ENCODE measurements at regions not wholly inside any gene's neighbourhood (a gene's known extent, or its start where the extent isn't known, plus 50 kb on each side); places are given as distances from the start of the nearest gene placed in this dataset.

GRCh38 chr5:114977979-114978573 lies 191.6 kb downstream of the TRIM36 start (continued):
- TF ChIP-seq, protein P1, sequence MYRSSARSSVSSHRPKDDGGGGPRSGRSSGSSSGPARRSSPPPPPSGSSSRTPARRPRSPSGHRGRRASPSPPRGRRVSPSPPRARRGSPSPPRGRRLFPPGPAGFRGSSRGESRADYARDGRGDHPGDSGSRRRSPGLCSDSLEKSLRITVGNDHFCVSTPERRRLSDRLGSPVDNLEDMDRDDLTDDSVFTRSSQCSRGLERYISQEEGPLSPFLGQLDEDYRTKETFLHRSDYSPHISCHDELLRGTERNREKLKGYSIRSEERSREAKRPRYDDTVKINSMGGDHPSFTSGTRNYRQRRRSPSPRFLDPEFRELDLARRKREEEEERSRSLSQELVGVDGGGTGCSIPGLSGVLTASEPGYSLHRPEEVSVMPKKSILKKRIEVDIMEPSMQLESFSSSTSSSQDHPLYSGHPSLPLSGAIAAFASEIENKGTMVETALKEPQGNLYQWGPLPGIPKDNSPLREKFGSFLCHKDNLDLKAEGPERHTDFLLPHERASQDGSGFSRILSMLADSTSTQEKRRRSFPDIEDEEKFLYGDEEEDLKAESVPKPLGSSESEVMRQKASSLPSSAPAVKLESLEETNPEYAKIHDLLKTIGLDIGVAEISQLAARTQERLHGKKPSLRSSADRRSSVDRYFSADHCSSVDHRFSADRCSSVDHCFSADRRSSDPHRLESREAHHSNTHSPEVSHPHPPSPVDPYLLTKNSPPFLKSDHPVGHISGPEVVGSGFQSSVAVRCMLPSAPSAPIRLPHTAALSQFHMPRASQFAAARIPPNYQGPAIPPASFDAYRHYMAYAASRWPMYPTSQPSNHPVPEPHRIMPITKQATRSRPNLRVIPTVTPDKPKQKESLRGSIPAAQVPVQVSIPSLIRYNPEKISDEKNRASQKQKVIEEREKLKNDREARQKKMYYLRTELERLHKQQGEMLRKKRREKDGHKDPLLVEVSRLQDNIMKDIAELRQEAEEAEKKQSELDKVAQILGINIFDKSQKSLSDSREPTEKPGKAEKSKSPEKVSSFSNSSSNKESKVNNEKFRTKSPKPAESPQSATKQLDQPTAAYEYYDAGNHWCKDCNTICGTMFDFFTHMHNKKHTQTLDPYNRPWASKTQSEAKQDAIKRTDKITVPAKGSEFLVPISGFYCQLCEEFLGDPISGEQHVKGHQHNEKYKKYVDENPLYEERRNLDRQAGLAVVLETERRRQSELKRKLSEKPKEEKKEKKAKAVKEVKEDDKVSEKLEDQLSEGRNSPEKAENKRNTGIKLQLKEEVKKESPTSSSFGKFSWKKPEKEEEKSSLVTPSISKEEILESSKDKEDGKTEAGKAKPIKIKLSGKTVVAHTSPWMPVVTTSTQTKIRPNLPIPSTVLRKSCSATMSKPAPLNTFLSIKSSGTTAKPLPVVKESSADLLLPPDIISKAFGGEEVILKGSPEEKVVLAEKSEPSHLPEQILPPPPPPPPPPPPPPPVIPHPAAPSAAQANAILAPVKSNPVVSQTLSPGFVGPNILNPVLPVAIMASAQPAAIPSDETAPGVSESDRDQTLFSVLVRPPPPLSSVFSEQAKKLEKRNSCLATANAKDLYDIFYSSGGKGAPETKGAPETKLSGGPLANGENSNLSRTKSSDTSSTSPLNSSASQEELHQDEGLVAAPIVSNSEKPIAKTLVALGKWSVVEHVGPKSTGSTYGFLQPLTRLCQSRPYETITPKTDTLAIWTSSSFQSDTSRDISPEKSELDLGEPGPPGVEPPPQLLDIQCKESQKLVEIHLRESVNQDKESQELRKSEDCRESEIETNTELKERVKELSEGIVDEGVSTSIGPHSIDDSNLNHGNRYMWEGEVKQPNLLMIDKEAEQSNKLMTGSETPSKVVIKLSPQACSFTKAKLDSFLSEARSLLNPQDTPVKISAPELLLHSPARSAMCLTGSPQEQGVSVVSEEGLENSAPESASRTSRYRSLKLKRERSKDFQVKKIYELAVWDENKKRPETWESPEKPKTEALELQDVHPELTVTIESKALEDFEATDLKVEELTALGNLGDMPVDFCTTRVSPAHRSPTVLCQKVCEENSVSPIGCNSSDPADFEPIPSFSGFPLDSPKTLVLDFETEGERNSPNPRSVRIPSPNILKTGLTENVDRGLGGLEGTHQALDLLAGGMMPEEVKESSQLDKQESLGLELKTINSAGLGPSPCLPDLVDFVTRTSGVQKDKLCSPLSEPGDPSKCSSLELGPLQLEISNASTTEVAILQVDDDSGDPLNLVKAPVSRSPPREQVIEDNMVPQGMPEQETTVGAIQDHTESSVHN (IDR thresholded peaks at IDR 0.05; ENCODE audit: borderline replicate concordance in 1 of 2, low read depth in 1 of 2) = no peak
- TF ChIP-seq, protein P2, sequence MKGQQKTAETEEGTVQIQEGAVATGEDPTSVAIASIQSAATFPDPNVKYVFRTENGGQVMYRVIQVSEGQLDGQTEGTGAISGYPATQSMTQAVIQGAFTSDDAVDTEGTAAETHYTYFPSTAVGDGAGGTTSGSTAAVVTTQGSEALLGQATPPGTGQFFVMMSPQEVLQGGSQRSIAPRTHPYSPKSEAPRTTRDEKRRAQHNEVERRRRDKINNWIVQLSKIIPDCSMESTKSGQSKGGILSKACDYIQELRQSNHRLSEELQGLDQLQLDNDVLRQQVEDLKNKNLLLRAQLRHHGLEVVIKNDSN (CRISPR knock-in tag; IDR thresholded peaks at IDR 0.05) = no peak
- TF ChIP-seq CHCHD3 (CRISPR knock-in tag; IDR thresholded peaks at IDR 0.05) (no peak), DPF2 (IDR thresholded peaks at IDR 0.05) (no peak), TAL1 (IDR thresholded peaks at IDR 0.05) (no peak)
- TF ChIP-seq, protein P3, sequence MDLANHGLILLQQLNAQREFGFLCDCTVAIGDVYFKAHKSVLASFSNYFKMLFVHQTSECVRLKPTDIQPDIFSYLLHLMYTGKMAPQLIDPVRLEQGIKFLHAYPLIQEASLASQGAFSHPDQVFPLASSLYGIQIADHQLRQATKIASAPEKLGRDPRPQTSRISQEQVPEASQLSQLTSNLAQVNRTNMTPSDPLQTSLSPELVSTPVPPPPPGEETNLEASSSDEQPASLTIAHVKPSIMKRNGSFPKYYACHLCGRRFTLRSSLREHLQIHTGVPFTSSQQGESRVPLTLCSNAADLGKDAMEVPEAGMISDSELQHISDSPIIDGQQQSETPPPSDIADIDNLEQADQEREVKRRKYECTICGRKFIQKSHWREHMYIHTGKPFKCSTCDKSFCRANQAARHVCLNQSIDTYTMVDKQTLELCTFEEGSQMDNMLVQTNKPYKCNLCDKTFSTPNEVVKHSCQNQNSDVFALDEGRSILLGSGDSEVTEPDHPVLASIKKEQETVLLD (IDR thresholded peaks at IDR 0.05) = no peak

Data from K562 (cell line).